ENCODE measurements at regions not wholly inside any gene's neighbourhood (a gene's known extent, or its start where the extent isn't known, plus 50 kb on each side); places are given as distances from the start of the nearest gene placed in this dataset.

DNA sequence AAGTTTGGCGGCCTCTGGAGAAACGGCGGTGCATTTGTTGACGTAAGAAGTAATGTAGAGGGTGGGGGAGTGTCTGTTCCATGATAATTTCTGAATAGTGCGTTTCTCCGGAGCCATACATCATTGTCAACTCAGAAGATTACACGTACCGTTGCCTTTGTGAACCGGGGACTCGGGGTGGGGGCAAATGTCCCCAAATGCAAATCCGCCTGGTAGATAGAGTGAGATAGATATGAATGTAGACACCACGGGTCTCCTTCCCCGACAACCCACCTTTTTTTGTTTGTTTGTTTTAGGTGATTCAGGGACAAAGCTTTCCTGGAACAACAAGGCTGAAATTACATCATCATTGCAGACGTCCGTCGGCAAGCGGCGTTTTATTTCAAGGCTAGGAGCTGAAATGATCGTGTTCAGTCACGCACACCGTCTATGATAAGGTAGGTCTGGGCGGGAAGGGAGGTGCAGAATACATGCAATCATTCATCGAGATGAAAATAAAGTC lies 96.0 kb upstream of the PPP2R3B start (continued):
- TF ChIP-seq SP2 (IDR thresholded peaks at IDR 0.05; ENCODE audit: low read length) (no peak), EP300 (IDR thresholded peaks at IDR 0.05; ENCODE audit: borderline replicate concordance in 1 of 2, low read depth in 2 of 2, low read length in 2 of 2) (no peak)
